IgD-negative memory B cell (primary cell): ENCODE measurements at regions not wholly inside any gene's neighbourhood (a gene's known extent, or its start where the extent isn't known, plus 50 kb on each side); places are given as distances from the start of the nearest gene placed in this dataset.
"Not testable (repeated sequence)": the region's sequence is repeated elsewhere in the genome, so short reads cannot be mapped to it uniquely, and the experiment has no call there.

Experiments
- H3K27ac Mint-ChIP-seq, 3 donors: one replicate each; pipeline ENCODE4 v1.8.0; 2020 to 2022; ENCODE audit warnings: mild to moderate bottlenecking in 3 of 3, mixed read lengths in 3 of 3, moderate library complexity in 1 of 3
- H3K27me3 Mint-ChIP-seq: one replicate; pipeline ENCODE4 v1.8.0; 2021; ENCODE audit warnings: mixed read lengths
- H3K36me3 Mint-ChIP-seq: one replicate; pipeline ENCODE4 v1.8.0; 2020; ENCODE audit warnings: mild to moderate bottlenecking, mixed read lengths
- H3K4me1 Mint-ChIP-seq, 3 donors: one replicate each; pipeline ENCODE4 v1.8.0; 2020 to 2022; ENCODE audit warnings: mixed read lengths in 3 of 3, mild to moderate bottlenecking in 1 of 3
- H3K4me3 Mint-ChIP-seq, 4 donors: one replicate each; pipeline ENCODE4 v1.8.0; 2020 to 2022; ENCODE audit warnings: mild to moderate bottlenecking in 4 of 4, mixed read lengths in 4 of 4, moderate library complexity in 3 of 4
- H3K9me3 Mint-ChIP-seq, 3 donors: one replicate each; pipeline ENCODE4 v1.8.0; 2020 to 2021; ENCODE audit warnings: mixed read lengths in 3 of 3, mild to moderate bottlenecking in 1 of 3

- peak overlapping the region; percentile 17 to 84 (median 37) for H3K27ac Mint-ChIP-seq
- H3K4me3 Mint-ChIP-seq, result peak overlapping the region; percentile 18 to 81 (median 60)
- H3K27me3 Mint-ChIP-seq, result peaks cover 3% of the 10 kb centered on the region
- no peaks in the 10 kb centered on the region for H3K9me3 Mint-ChIP-seq
- peaks cover 12 to 15% (median 13%) of the 10 kb centered on the region in 3 donors for H3K4me1 Mint-ChIP-seq
- H3K36me3 Mint-ChIP-seq, result no peaks in the 10 kb centered on the region
Measured at GRCh38 chr3:87949189-87949878, 109.5 kb downstream of the CGGBP1 start.

DNA sequence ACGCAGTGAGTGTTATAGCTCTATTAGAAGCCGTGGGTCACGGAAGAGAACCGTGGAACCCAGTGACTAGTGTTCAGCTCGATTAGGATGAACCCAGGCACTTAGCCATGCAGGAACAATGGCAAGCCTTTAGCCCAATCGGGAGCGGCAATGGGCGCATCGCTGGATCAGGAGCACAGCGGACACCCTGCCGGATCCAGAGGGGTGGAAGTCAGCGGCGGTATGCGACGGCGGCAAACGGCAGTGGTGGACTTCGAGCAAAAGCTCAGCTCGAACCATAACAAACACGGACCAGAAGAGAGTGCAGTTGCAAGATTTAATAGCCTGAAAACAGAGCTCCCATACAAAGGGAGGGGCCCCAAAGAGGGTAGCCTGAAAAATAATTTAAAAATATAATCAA lies 112.8 kb downstream of the CGGBP1 start:
- H3K4me3 Mint-ChIP-seq, H3K9me3 Mint-ChIP-seq, H3K27me3 Mint-ChIP-seq, H3K36me3 Mint-ChIP-seq: not testable (repeated sequence)
- H3K4me1 Mint-ChIP-seq, result peaks cover 12 to 15% (median 12%) of the 10 kb centered on the region in 3 donors
- H3K27ac Mint-ChIP-seq, result peak overlapping the region in 1 of 3 donors; percentile 77

DNA sequence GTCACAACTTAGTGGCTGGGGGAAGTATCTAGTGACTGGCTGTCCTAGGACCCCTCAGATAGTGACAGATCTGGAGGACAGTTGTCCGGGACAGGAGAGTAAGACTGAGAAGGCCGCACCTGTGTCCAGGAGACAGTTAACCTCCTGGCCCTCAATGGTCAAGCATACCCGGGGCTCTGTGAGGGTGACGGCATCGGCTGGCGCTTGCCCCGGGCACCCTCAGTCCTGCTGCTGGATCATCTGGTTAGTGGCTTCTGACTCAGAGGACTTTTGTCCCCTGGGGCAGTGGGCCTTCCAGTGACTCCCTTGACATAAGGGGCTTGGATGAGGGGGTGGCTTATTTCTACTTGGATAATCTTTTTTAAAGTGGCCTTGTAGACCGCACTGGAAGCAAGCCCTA lies 116.5 kb downstream of the CGGBP1 start:
- not testable (repeated sequence) for H3K36me3 Mint-ChIP-seq, H3K27me3 Mint-ChIP-seq, H3K4me1 Mint-ChIP-seq, H3K4me3 Mint-ChIP-seq, H3K27ac Mint-ChIP-seq, H3K9me3 Mint-ChIP-seq

DNA sequence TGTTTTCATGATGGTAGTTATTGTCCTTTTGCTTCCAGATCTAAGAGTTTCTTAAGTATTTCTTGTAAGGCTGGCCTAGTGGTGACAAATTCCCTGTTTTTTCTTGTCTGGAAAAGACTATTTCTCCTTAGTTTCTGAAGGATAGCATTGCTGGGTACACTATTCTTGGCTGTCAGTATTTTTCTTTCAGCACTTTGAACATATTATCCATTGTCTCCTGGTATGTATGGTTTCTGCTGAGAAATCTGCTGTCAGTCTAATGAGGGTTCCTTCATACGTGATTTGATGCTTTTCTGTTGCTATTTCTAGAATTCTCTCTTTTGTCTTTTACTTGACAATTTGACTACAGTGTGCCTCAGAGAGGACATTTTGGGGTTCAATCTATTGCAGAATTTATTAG lies 134.3 kb downstream of the CGGBP1 start:
- Mint-ChIP-seq H3K36me3 (peaks cover 3% of the 10 kb centered on the region), H3K4me1 (no peaks in the 10 kb centered on the region), H3K4me3 (no peak overlapping the region), H3K9me3 (peaks cover 3 to 21% (median 4%) of the 10 kb centered on the region in 3 donors), H3K27ac (no peak overlapping the region), H3K27me3 (no peaks in the 10 kb centered on the region)

DNA sequence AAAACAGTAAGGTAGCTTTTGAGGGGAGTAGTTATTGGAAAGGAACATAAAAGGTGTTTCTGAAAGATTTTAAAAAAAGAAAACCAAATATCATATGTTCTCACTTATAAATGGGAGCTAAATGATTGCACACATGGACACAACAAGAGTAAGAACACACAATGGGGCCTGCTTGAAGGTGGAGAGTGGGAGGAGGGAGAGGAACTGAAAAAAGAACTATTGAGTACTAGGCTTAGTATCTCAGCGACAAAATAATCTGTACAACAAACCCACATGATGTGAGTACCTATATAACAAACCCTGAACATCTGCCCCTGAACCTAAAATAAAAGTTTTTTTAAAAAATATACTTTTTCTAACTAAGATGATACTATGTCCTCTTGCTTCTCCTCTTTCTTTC lies 138.3 kb downstream of the CGGBP1 start:
- H3K27ac Mint-ChIP-seq, result no peak overlapping the region
- H3K36me3 Mint-ChIP-seq, result peaks cover 3% of the 10 kb centered on the region
- H3K9me3 Mint-ChIP-seq, result peaks cover 4 to 22% (median 8%) of the 10 kb centered on the region in 3 donors
- H3K4me1 Mint-ChIP-seq, result no peaks in the 10 kb centered on the region
- H3K27me3 Mint-ChIP-seq, result peaks cover 1% of the 10 kb centered on the region
- no peak overlapping the region for H3K4me3 Mint-ChIP-seq

- H3K9me3 Mint-ChIP-seq, result no peaks in the 10 kb centered on the region
- no peaks in the 10 kb centered on the region for H3K36me3 Mint-ChIP-seq
- H3K27ac Mint-ChIP-seq, result no peak overlapping the region
- H3K4me3 Mint-ChIP-seq, result no peak overlapping the region
- H3K4me1 Mint-ChIP-seq, result no peaks in the 10 kb centered on the region
- no peaks in the 10 kb centered on the region for H3K27me3 Mint-ChIP-seq
Measured at GRCh38 chr3:87901141-87901540, 157.7 kb downstream of the CGGBP1 start.

DNA sequence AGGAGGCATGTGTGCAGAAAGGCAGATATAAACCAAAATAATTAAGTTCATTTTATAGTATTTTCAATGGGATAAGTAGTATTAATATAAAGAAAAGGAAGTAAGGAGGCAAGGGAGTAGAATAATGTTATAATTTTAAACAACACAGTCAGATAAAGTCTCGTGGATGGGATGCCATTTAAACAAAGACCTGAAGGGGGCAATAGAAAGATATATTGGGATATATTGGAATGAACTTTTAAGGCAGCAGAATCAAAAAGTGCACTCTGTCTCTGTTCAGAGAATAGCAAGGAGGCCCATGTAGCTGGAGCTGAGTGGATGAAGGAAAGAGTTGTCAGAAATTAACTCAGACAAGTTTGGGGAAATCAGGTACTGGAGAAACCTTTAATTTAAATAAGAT lies 158.7 kb downstream of the CGGBP1 start:
- H3K9me3 Mint-ChIP-seq, result no peaks in the 10 kb centered on the region
- H3K27ac Mint-ChIP-seq, result peak overlapping the region in 1 of 3 donors; percentile 28
- no peaks in the 10 kb centered on the region for H3K36me3 Mint-ChIP-seq
- no peaks in the 10 kb centered on the region for H3K27me3 Mint-ChIP-seq
- no peak overlapping the region for H3K4me3 Mint-ChIP-seq
- H3K4me1 Mint-ChIP-seq, result no peaks in the 10 kb centered on the region

DNA sequence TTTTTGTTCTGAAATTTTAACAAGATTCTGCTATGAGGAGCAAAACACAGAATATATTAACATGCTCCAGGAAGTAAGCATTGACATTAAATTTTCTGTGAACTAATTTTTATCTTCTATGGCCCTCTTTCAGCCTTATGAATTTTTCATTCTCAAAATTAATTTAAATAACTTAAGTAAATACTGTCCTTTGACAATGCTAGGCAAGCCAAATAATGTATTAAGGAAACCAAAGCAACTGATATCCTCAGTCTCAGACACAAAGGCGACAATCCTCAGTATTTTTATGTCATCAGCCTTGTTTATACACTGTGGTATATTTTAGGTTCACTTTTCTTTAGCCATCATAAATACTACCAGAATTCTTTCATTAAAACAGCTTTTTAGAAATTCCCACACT lies 159.8 kb downstream of the CGGBP1 start:
- no peaks in the 10 kb centered on the region for H3K27me3 Mint-ChIP-seq
- H3K36me3 Mint-ChIP-seq, result no peaks in the 10 kb centered on the region
- H3K9me3 Mint-ChIP-seq, result no peaks in the 10 kb centered on the region
- no peak overlapping the region for H3K4me3 Mint-ChIP-seq
- H3K4me1 Mint-ChIP-seq, result no peaks in the 10 kb centered on the region
- no peak overlapping the region for H3K27ac Mint-ChIP-seq

DNA sequence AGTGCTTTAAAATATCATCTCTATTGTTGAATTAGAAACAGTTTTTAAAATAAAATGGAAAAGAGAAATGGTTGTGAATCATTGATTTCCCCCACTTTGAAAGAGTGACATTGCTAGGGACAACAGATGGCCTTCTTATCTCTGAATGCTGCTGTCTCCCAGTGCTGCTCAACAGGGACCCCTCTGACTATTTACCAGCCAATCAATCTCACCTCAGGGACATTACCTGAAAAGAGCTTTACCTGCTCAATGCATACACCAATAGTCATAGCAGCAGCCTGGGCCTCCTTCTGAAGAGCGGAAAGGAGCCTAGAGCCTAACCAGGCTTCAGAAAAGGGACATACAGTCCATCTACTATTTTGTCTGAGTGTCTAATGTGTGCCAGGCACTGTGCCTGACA lies 162.8 kb downstream of the CGGBP1 start:
- Mint-ChIP-seq H3K9me3 (no peaks in the 10 kb centered on the region), H3K4me3 (no peak overlapping the region), H3K27ac (no peak overlapping the region), H3K36me3 (no peaks in the 10 kb centered on the region), H3K27me3 (no peaks in the 10 kb centered on the region), H3K4me1 (no peaks in the 10 kb centered on the region)

- Mint-ChIP-seq H3K27me3 (no peaks in the 10 kb centered on the region), H3K4me3 (no peak overlapping the region), H3K36me3 (no peaks in the 10 kb centered on the region), H3K4me1 (peaks cover 0 to 1% (median 0%) of the 10 kb centered on the region in 3 donors), H3K27ac (no peak overlapping the region), H3K9me3 (peaks cover 8 to 31% (median 11%) of the 10 kb centered on the region in 3 donors)
Measured at GRCh38 chr3:87873136-87873535, 185.7 kb downstream of the CGGBP1 start.

DNA sequence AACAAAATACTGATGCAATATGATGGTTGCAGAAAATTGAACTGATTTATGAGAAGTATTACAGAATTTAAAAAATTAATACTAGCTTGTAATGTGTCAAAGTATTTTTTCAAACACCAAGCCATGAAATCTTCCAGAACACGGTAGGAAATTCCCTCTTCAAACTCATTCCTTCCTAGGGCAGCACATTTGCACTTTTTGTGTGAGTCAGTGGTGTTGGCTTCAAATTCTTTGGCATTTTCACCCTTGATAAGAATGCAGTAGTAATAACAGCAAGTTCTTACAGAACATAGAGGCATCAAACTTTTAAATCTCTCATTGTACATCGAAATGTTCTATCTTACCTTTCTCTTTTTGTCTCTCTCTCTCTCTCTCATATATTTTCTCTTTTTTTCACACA lies 191.8 kb downstream of the CGGBP1 start:
- H3K27ac Mint-ChIP-seq, result no peak overlapping the region
- peaks cover 1% of the 10 kb centered on the region for H3K27me3 Mint-ChIP-seq
- H3K36me3 Mint-ChIP-seq, result peaks cover 3% of the 10 kb centered on the region
- peaks cover 2 to 16% (median 6%) of the 10 kb centered on the region in 3 donors for H3K9me3 Mint-ChIP-seq
- H3K4me3 Mint-ChIP-seq, result no peak overlapping the region
- no peaks in the 10 kb centered on the region for H3K4me1 Mint-ChIP-seq

- Mint-ChIP-seq H3K4me3 (no peak overlapping the region), H3K27ac (no peak overlapping the region), H3K9me3 (peaks cover 0 to 3% (median 0%) of the 10 kb centered on the region in 3 donors), H3K27me3 (no peaks in the 10 kb centered on the region), H3K4me1 (peaks cover 0 to 1% (median 0%) of the 10 kb centered on the region in 3 donors), H3K36me3 (no peaks in the 10 kb centered on the region)
Measured at GRCh38 chr3:87856126-87856525, 202.7 kb downstream of the CGGBP1 start.

DNA sequence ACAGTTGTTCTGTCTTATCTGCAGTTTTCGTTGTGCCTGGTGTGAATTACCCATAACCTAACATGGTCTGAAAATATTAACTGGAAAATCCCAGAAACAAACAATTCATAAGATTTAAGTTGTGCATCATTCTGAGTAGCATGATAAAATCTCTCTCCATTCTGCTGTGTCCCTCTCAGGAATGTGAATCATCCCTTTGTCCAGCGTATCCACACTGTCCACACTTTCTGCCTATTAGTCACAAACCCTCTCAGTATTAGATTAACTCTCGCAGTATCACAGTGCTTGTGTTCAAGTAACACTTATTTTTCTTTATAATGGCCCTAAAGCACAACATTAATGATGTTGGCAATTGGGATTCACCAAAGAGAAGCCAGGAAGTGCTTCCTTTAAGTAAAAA lies 203.2 kb downstream of the CGGBP1 start:
- H3K9me3 Mint-ChIP-seq, result peaks cover 0 to 3% (median 0%) of the 10 kb centered on the region in 3 donors
- no peak overlapping the region for H3K27ac Mint-ChIP-seq
- no peaks in the 10 kb centered on the region for H3K36me3 Mint-ChIP-seq
- H3K4me3 Mint-ChIP-seq, result no peak overlapping the region
- no peaks in the 10 kb centered on the region for H3K27me3 Mint-ChIP-seq
- H3K4me1 Mint-ChIP-seq, result peaks cover 0 to 1% (median 0%) of the 10 kb centered on the region in 3 donors

DNA sequence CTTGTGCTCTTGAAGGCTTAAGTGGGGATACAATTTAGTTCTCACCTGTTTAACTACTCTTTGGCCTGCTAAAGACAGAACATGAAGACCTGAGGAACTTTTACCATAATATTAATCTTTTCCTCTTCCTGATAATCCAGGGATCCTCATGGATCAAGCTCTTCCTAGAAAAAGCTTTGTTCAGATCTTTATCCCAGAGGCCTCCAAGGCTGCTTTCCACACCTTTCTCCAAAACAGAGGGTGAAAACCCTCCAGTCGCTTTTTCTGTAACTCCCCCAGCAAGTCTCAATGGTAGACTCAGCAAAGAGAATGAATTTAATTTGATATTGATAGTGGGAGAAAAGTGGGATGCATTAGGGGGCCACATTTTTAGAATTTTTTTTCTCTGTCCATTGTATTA lies 203.6 kb downstream of the CGGBP1 start:
- H3K4me1 Mint-ChIP-seq, result peaks cover 0 to 1% (median 0%) of the 10 kb centered on the region in 3 donors
- no peak overlapping the region for H3K4me3 Mint-ChIP-seq
- H3K27me3 Mint-ChIP-seq, result no peaks in the 10 kb centered on the region
- no peak overlapping the region for H3K27ac Mint-ChIP-seq
- no peaks in the 10 kb centered on the region for H3K36me3 Mint-ChIP-seq
- peaks cover 0 to 3% (median 0%) of the 10 kb centered on the region in 3 donors for H3K9me3 Mint-ChIP-seq

GRCh38 chr3:87848003-87848402 lies 210.8 kb downstream of the CGGBP1 start:
- Mint-ChIP-seq H3K27me3 (no peaks in the 10 kb centered on the region), H3K36me3 (no peaks in the 10 kb centered on the region), H3K9me3 (peaks cover 0 to 4% (median 4%) of the 10 kb centered on the region in 3 donors), H3K27ac (no peak overlapping the region), H3K4me3 (no peak overlapping the region), H3K4me1 (peaks cover 0 to 3% (median 0%) of the 10 kb centered on the region in 3 donors)

- Mint-ChIP-seq H3K27ac (no peak overlapping the region), H3K27me3 (no peaks in the 10 kb centered on the region), H3K4me1 (no peaks in the 10 kb centered on the region), H3K36me3 (no peaks in the 10 kb centered on the region), H3K9me3 (peaks cover 0 to 8% (median 2%) of the 10 kb centered on the region in 3 donors), H3K4me3 (no peak overlapping the region)
Measured at GRCh38 chr3:87837076-87837475, 221.7 kb downstream of the CGGBP1 start.
